ENCODE measurements at regions not wholly inside any gene's neighbourhood (a gene's known extent, or its start where the extent isn't known, plus 50 kb on each side); places are given as distances from the start of the nearest gene placed in this dataset.

DNA sequence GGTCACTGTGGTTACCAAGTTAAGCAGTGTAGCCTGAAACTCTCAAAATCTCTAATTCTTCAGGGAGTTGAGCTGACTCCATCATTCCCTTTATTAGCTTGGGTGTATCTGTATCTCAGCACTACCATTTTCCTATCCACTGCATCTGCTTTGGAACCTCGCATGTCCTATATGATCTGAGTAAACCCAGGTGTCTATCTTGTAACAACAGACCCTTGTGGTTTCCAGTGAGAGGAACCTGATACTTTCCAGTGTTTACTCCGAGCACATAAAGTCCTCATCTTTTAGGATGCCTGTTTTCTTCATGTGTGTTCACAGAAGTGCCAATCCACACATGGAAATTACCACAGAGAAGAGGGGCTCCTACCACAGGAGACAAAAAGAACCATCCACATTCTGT is 650.4 kb downstream of the LMO4 start:
- ChIA-PET POLR2A (ENCODE audit: partially characterized antibody) (no interaction called here), CTCF (ENCODE audit: partially characterized antibody) (no interaction called here)
- no peaks in the 10 kb centered on the region for H3K36me3 Mint-ChIP-seq
- intact Hi-C loops (cut with micrococcal nuclease): no loop called here
- H3K27me3 Mint-ChIP-seq: peaks cover 4 to 11% of the 10 kb centered on the region in 2 donors
- Histone ChIP-seq H3K27me3 (ENCODE audit: insufficient read depth, low read length) (no peaks in the 10 kb centered on the region), H3K9me3 (ENCODE audit: control insufficient read depth in 1 of 2, low read length in 2 of 2) (no peaks in the 10 kb centered on the region), H3K36me3 (ENCODE audit: insufficient read depth, low read length) (no peaks in the 10 kb centered on the region), H3K4me1 (ENCODE audit: insufficient read depth, low read length) (no peaks in the 10 kb centered on the region), H3K27ac (ENCODE audit: low read depth, low read length) (no peak overlapping the region), H3K4me3 (ENCODE audit: low read length in 2 of 2) (no peak overlapping the region)
- H3K9me3 Mint-ChIP-seq: no peaks in the 10 kb centered on the region
- H3K4me3 Mint-ChIP-seq: no peak overlapping the region
- no peak for DNase-seq
- no peaks in the 10 kb centered on the region for H3K4me1 Mint-ChIP-seq
- H3K27ac Mint-ChIP-seq: no peak overlapping the region

- Mint-ChIP-seq H3K4me3 (no peak overlapping the region), H3K27ac (no peak overlapping the region), H3K4me1 (no peaks in the 10 kb centered on the region), H3K9me3 (no peaks in the 10 kb centered on the region), H3K36me3 (no peaks in the 10 kb centered on the region), H3K27me3 (peaks cover 6 to 13% of the 10 kb centered on the region in 2 donors)
- intact Hi-C loops (cut with micrococcal nuclease): no loop called here
- CTCF ChIA-PET (ENCODE audit: partially characterized antibody): no interaction called here
- no peaks in the 10 kb centered on the region for H3K27me3 ChIP-seq (ENCODE audit: insufficient read depth, low read length)
- H3K27ac ChIP-seq (ENCODE audit: low read depth, low read length): no peak overlapping the region
- no peak overlapping the region for H3K4me3 ChIP-seq (ENCODE audit: low read length in 2 of 2)
- H3K4me1 ChIP-seq (ENCODE audit: insufficient read depth, low read length): no peaks in the 10 kb centered on the region
- no peaks in the 10 kb centered on the region for H3K9me3 ChIP-seq (ENCODE audit: control insufficient read depth in 1 of 2, low read length in 2 of 2)
- POLR2A ChIA-PET (ENCODE audit: partially characterized antibody): no interaction called here
- no peaks in the 10 kb centered on the region for H3K36me3 ChIP-seq (ENCODE audit: insufficient read depth, low read length)
- DNase-seq: no peak
Observed at GRCh38 chr1:87980494-87980893, 651.8 kb downstream of the LMO4 start.

GRCh38 chr1:87981386-87981785 is 652.7 kb downstream of the LMO4 start:
- no peaks in the 10 kb centered on the region for H3K4me1 Mint-ChIP-seq
- H3K27ac Mint-ChIP-seq: no peak overlapping the region
- Histone ChIP-seq H3K4me3 (ENCODE audit: low read length in 2 of 2) (no peak overlapping the region), H3K27me3 (ENCODE audit: insufficient read depth, low read length) (no peaks in the 10 kb centered on the region), H3K4me1 (ENCODE audit: insufficient read depth, low read length) (no peaks in the 10 kb centered on the region), H3K36me3 (ENCODE audit: insufficient read depth, low read length) (no peaks in the 10 kb centered on the region), H3K27ac (ENCODE audit: low read depth, low read length) (no peak overlapping the region), H3K9me3 (ENCODE audit: control insufficient read depth in 1 of 2, low read length in 2 of 2) (no peaks in the 10 kb centered on the region)
- H3K4me3 Mint-ChIP-seq: no peak overlapping the region
- no peak for DNase-seq
- no peaks in the 10 kb centered on the region for H3K9me3 Mint-ChIP-seq
- intact Hi-C loops (cut with micrococcal nuclease): no loop called here
- H3K27me3 Mint-ChIP-seq: peaks cover 9% of the 10 kb centered on the region in 2 donors
- CTCF ChIA-PET (ENCODE audit: partially characterized antibody): no interaction called here
- POLR2A ChIA-PET (ENCODE audit: partially characterized antibody): no interaction called here
- H3K36me3 Mint-ChIP-seq: no peaks in the 10 kb centered on the region

DNA sequence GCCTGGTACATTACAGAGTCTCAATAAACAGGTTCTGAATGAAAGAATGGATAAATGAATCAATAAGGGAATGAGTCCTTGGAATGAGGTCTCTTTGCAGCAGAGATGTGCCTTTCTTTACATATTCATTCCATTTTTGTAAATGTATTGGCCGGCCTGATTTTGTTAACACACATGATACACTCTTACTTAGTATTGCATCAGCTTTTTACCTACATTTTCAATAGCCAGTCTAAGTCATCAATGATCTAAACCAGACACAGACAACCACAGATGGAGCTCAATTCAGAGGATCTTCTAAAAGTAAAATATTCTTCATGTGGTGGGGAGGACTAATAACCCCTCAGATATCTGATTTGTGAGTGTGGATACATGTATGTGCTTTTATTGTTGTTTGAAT is 653.1 kb downstream of the LMO4 start:
- DNase-seq: no peak
- intact Hi-C loops (cut with micrococcal nuclease): no loop called here
- Histone ChIP-seq H3K27me3 (ENCODE audit: insufficient read depth, low read length) (no peaks in the 10 kb centered on the region), H3K36me3 (ENCODE audit: insufficient read depth, low read length) (no peaks in the 10 kb centered on the region), H3K4me1 (ENCODE audit: insufficient read depth, low read length) (no peaks in the 10 kb centered on the region), H3K27ac (ENCODE audit: low read depth, low read length) (no peak overlapping the region), H3K9me3 (ENCODE audit: control insufficient read depth in 1 of 2, low read length in 2 of 2) (no peaks in the 10 kb centered on the region), H3K4me3 (ENCODE audit: low read length in 2 of 2) (no peak overlapping the region)
- Mint-ChIP-seq H3K4me3 (no peak overlapping the region), H3K27ac (no peak overlapping the region), H3K27me3 (peaks cover 5 to 9% of the 10 kb centered on the region in 2 donors), H3K36me3 (no peaks in the 10 kb centered on the region), H3K9me3 (no peaks in the 10 kb centered on the region), H3K4me1 (no peaks in the 10 kb centered on the region)
- CTCF ChIA-PET (ENCODE audit: partially characterized antibody): no interaction called here
- POLR2A ChIA-PET (ENCODE audit: partially characterized antibody): no interaction called here

GRCh38 chr1:87983841-87984240 is 655.2 kb downstream of the LMO4 start:
- H3K36me3 ChIP-seq (ENCODE audit: insufficient read depth, low read length): no peaks in the 10 kb centered on the region
- POLR2A ChIA-PET (ENCODE audit: partially characterized antibody): no interaction called here
- H3K9me3 ChIP-seq (ENCODE audit: control insufficient read depth in 1 of 2, low read length in 2 of 2): no peaks in the 10 kb centered on the region
- H3K27me3 Mint-ChIP-seq: peaks cover 5 to 9% of the 10 kb centered on the region in 2 donors
- no peaks in the 10 kb centered on the region for H3K9me3 Mint-ChIP-seq
- no peak overlapping the region for H3K27ac Mint-ChIP-seq
- CTCF ChIA-PET (ENCODE audit: partially characterized antibody): no interaction called here
- no peak for DNase-seq
- H3K36me3 Mint-ChIP-seq: no peaks in the 10 kb centered on the region
- no peak overlapping the region for H3K4me3 ChIP-seq (ENCODE audit: low read length in 2 of 2)
- H3K4me1 Mint-ChIP-seq: no peaks in the 10 kb centered on the region
- no peaks in the 10 kb centered on the region for H3K27me3 ChIP-seq (ENCODE audit: insufficient read depth, low read length)
- no peak overlapping the region for H3K4me3 Mint-ChIP-seq
- no peak overlapping the region for H3K27ac ChIP-seq (ENCODE audit: low read depth, low read length)
- no peaks in the 10 kb centered on the region for H3K4me1 ChIP-seq (ENCODE audit: insufficient read depth, low read length)
- intact Hi-C loops (cut with micrococcal nuclease): no loop called here

- H3K27me3 ChIP-seq (ENCODE audit: insufficient read depth, low read length): no peaks in the 10 kb centered on the region
- POLR2A ChIA-PET (ENCODE audit: partially characterized antibody): no interaction called here
- H3K9me3 Mint-ChIP-seq: peaks cover 0 to 2% (median 0%) of the 10 kb centered on the region in 8 donors
- H3K4me1 ChIP-seq (ENCODE audit: insufficient read depth, low read length): no peaks in the 10 kb centered on the region
- no peak for DNase-seq
- CTCF ChIA-PET (ENCODE audit: partially characterized antibody): no interaction called here
- H3K27ac Mint-ChIP-seq: no peak overlapping the region
- intact Hi-C loops (cut with micrococcal nuclease): no loop called here
- H3K9me3 ChIP-seq (ENCODE audit: control insufficient read depth in 1 of 2, low read length in 2 of 2): no peaks in the 10 kb centered on the region
- no peak overlapping the region for H3K4me3 Mint-ChIP-seq
- no peaks in the 10 kb centered on the region for H3K36me3 ChIP-seq (ENCODE audit: insufficient read depth, low read length)
- no peaks in the 10 kb centered on the region for H3K36me3 Mint-ChIP-seq
- H3K27ac ChIP-seq (ENCODE audit: low read depth, low read length): no peak overlapping the region
- peaks cover 5 to 9% of the 10 kb centered on the region in 2 donors for H3K27me3 Mint-ChIP-seq
- no peak overlapping the region for H3K4me3 ChIP-seq (ENCODE audit: low read length in 2 of 2)
- no peaks in the 10 kb centered on the region for H3K4me1 Mint-ChIP-seq
Observed at GRCh38 chr1:87985071-87985470, 656.4 kb downstream of the LMO4 start.

DNA sequence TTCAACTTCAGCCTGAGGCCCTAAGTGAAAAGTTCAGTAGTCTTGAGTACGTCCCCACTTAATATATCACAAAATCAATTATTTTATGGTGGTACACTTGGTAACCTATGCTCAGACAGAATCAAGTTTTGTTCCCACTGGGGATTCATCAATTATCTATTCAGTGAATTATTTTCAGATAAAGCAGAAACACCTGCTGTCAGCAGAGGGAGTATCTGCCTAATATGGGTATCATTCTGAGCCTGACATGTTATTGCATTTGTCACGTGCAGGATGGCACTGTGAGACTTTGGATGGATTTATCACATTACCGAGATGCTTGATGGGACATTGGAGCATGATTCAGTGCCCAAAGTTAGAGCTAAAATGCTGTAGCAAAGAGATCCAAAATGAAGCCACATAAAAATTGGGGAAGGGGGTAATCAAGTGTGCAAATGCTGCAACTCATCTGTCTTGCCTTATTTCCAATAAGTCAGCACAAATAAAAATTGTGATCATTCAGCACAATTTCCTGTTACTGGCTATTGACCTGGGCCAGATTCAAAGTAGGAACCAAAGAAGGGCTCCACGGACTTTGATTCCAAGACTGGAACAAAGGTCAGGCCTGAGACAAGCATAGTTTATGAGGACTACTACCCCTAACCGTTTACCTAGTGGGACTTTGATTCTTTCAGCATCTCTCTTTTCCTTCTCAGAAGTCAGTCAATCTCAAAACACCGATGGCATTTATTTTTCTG is 657.6 kb downstream of the LMO4 start:
- Histone ChIP-seq H3K27ac (ENCODE audit: low read depth, low read length) (no peak overlapping the region), H3K4me1 (ENCODE audit: insufficient read depth, low read length) (no peaks in the 10 kb centered on the region), H3K27me3 (ENCODE audit: insufficient read depth, low read length) (no peaks in the 10 kb centered on the region), H3K4me3 (ENCODE audit: low read length in 2 of 2) (no peak overlapping the region), H3K9me3 (ENCODE audit: control insufficient read depth in 1 of 2, low read length in 2 of 2) (no peaks in the 10 kb centered on the region), H3K36me3 (ENCODE audit: insufficient read depth, low read length) (no peaks in the 10 kb centered on the region)
- DNase-seq: no peak
- Mint-ChIP-seq H3K9me3 (peaks cover 0 to 2% (median 0%) of the 10 kb centered on the region in 8 donors), H3K36me3 (no peaks in the 10 kb centered on the region), H3K27ac (no peak overlapping the region), H3K27me3 (peaks cover 3 to 9% of the 10 kb centered on the region in 2 donors), H3K4me1 (no peaks in the 10 kb centered on the region), H3K4me3 (no peak overlapping the region)
- intact Hi-C loops (cut with micrococcal nuclease): no loop called here
- ChIA-PET POLR2A (ENCODE audit: partially characterized antibody) (no interaction called here), CTCF (ENCODE audit: partially characterized antibody) (no interaction called here)

DNA sequence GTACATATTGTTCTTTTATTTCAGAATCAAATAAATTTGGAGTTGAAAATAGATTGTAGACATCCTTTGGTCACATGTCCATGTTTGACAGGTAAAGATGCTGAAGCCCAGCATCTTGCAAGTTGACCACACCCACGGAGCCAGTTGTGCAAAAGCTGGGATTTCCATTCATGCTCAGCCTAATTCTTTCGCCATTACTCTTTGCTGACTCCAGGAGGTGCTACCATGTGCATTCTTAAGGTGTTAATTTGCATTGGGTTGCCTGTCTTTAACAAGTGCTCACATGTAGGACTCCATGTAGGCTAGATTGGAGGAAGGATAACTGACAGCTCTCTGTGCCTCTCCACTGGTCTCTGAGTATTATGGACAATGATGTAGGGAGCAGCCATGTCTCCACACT is 660.7 kb downstream of the LMO4 start:
- H3K27me3 Mint-ChIP-seq: peaks cover 0 to 3% of the 10 kb centered on the region in 2 donors
- POLR2A ChIA-PET (ENCODE audit: partially characterized antibody): interaction anchor here (1.1 kb wide), 1 partner anchor 15 kb away, joined by 3 read pairs; no protein-coding TSS in a partner anchor
- no peaks in the 10 kb centered on the region for H3K36me3 Mint-ChIP-seq
- CTCF ChIA-PET (ENCODE audit: partially characterized antibody): no interaction called here
- Histone ChIP-seq H3K36me3 (ENCODE audit: insufficient read depth, low read length) (no peaks in the 10 kb centered on the region), H3K27me3 (ENCODE audit: insufficient read depth, low read length) (no peaks in the 10 kb centered on the region), H3K4me1 (ENCODE audit: insufficient read depth, low read length) (no peaks in the 10 kb centered on the region), H3K9me3 (ENCODE audit: control insufficient read depth in 1 of 2, low read length in 2 of 2) (no peaks in the 10 kb centered on the region), H3K4me3 (ENCODE audit: low read length in 2 of 2) (no peak overlapping the region), H3K27ac (ENCODE audit: low read depth, low read length) (no peak overlapping the region)
- H3K4me3 Mint-ChIP-seq: no peak overlapping the region
- no peak for DNase-seq
- intact Hi-C loops (cut with micrococcal nuclease): no loop called here
- H3K27ac Mint-ChIP-seq: no peak overlapping the region
- no peaks in the 10 kb centered on the region for H3K4me1 Mint-ChIP-seq
- H3K9me3 Mint-ChIP-seq: peaks cover 0 to 2% (median 0%) of the 10 kb centered on the region in 8 donors

Data from CD4-positive, alpha-beta memory T cell (primary cell).